ENCODE measurements at regions not wholly inside any gene's neighbourhood (a gene's known extent, or its start where the extent isn't known, plus 50 kb on each side); places are given as distances from the start of the nearest gene placed in this dataset.

- Mint-ChIP-seq H3K4me1 (ENCODE audit: low read depth) (no peaks in the 10 kb centered on the region), H3K4me3 (ENCODE audit: low read depth) (no peak overlapping the region), H3K9me3 (ENCODE audit: low read depth) (peaks cover 12% of the 10 kb centered on the region), H3K27me3 (no peaks in the 10 kb centered on the region), H3K36me3 (ENCODE audit: insufficient read depth) (no peaks in the 10 kb centered on the region), H3K27ac (no peak overlapping the region)
- DNase-seq (ENCODE audit: low spot score, unreplicated experiment) = no peak
- TF ChIP-seq, protein P1, sequence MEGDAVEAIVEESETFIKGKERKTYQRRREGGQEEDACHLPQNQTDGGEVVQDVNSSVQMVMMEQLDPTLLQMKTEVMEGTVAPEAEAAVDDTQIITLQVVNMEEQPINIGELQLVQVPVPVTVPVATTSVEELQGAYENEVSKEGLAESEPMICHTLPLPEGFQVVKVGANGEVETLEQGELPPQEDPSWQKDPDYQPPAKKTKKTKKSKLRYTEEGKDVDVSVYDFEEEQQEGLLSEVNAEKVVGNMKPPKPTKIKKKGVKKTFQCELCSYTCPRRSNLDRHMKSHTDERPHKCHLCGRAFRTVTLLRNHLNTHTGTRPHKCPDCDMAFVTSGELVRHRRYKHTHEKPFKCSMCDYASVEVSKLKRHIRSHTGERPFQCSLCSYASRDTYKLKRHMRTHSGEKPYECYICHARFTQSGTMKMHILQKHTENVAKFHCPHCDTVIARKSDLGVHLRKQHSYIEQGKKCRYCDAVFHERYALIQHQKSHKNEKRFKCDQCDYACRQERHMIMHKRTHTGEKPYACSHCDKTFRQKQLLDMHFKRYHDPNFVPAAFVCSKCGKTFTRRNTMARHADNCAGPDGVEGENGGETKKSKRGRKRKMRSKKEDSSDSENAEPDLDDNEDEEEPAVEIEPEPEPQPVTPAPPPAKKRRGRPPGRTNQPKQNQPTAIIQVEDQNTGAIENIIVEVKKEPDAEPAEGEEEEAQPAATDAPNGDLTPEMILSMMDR (IDR thresholded peaks at IDR 0.05; ENCODE audit: unreplicated experiment) = no peak
Observed at GRCh38 chr4:101710806-101711205, 79.7 kb upstream of the BANK1 start.

DNA sequence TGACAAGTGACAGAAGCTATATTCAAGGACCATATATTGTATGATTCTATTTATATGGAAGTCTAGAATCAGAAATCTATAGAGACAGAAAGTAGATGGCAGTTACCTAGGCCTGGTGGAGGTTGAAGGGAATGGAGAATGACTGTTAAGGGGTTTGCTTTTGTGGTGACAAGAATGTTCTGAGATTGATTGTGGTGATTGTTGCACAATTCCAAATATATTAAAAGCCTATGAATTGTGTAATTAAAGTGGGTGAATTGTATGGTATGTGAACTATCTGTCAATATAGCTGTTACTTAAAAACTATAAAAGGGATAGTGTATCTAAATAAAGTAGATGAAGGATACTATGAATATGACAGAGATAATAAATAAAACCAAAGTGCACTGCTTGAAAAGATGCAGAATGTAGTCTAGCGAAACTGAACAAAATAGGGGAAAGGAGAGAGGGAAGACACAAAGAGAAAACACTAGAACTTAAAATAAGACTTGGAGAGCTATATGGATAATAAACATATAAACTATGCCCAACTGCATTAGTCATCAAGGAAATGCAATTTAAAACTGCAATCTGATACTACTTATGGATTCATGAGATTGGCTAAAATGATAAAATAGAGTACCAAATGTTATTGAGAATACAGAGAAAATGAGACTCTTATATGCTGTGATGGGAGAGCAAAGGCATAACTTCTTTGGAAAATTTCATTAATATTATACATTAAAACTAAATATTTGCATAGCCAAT is 82.1 kb upstream of the BANK1 start:
- TF ChIP-seq, protein P1 (IDR thresholded peaks at IDR 0.05; ENCODE audit: unreplicated experiment) = no peak
- Mint-ChIP-seq H3K4me3 (ENCODE audit: low read depth) (no peak overlapping the region), H3K36me3 (ENCODE audit: insufficient read depth) (no peaks in the 10 kb centered on the region), H3K27ac (no peak overlapping the region), H3K9me3 (ENCODE audit: low read depth) (peaks cover 9% of the 10 kb centered on the region), H3K4me1 (ENCODE audit: low read depth) (no peaks in the 10 kb centered on the region), H3K27me3 (no peaks in the 10 kb centered on the region)
- DNase-seq (ENCODE audit: low spot score, unreplicated experiment) = no peak

DNA sequence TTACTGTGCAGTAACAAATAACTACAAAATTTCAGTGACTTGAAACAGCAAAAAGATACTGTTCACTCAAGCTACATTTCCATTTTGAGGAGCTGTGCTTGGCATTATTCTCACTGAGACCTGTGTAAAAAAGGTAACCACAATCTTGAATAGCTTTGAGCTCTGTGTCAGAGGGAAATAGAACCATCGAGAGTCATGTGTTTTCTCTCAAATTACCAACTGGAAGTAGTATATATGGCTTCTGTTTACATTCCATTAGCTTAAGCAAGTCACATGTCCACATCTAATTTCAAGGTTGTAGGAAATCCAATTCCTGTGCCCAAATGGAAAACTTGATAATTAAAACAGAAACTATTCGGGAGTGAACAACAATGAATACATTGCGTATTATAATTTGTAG is 82.9 kb upstream of the BANK1 start:
- Mint-ChIP-seq H3K27me3 (no peaks in the 10 kb centered on the region), H3K36me3 (ENCODE audit: insufficient read depth) (no peaks in the 10 kb centered on the region), H3K9me3 (ENCODE audit: low read depth) (peaks cover 9% of the 10 kb centered on the region), H3K4me3 (ENCODE audit: low read depth) (no peak overlapping the region), H3K4me1 (ENCODE audit: low read depth) (no peaks in the 10 kb centered on the region), H3K27ac (no peak overlapping the region)
- no peak for DNase-seq (ENCODE audit: low spot score, unreplicated experiment)
- TF ChIP-seq, protein P1 (IDR thresholded peaks at IDR 0.05; ENCODE audit: unreplicated experiment) = no peak

DNA sequence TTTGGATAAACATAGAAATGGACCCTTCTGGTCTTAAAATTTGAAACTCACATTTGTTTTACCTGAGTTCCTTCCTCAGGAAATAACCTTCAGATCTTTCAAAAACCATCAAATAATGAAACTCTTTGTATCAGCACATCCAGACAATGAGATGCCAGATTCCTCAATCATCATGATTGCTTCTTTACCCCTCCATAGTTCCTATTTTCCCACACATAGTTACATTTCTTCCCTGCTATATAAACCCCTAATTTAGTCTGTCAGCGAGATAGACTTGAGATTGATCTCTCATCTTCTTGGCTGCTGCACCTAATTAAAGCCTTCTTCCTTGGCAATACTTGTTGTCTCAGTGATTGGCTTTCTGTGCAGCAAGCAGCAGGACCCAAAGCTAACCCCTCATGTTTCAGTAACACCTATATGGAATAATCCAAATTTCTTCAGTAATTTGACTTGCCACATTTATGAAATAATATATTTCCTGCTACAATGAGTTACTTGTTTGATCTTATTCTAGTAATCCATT is 83.9 kb upstream of the BANK1 start:
- Mint-ChIP-seq H3K27ac (no peak overlapping the region), H3K36me3 (ENCODE audit: insufficient read depth) (no peaks in the 10 kb centered on the region), H3K4me1 (ENCODE audit: low read depth) (no peaks in the 10 kb centered on the region), H3K9me3 (ENCODE audit: low read depth) (peaks cover 9% of the 10 kb centered on the region), H3K4me3 (ENCODE audit: low read depth) (no peak overlapping the region), H3K27me3 (no peaks in the 10 kb centered on the region)
- DNase-seq (ENCODE audit: low spot score, unreplicated experiment) = no peak
- TF ChIP-seq, protein P1 (IDR thresholded peaks at IDR 0.05; ENCODE audit: unreplicated experiment) = no peak

DNA sequence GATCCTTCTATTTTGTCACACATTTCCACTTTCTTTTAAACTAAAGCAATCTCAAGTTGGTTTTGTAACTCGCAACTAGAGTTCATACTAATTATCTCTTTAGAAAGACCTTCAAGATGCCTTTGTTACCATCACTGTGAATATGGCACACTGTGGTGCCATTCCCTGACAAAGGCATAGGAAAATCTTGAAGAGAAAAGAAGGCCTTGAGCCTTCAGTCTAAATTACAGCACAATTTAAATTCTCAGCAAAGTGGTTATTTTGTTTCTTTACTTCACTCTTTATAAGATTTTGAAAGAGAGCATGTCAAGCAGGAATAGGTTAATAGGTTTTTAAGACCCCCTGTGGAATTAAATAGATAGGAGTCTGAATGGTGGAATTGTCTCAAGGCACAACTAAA is 89.0 kb upstream of the BANK1 start:
- Mint-ChIP-seq H3K4me1 (ENCODE audit: low read depth) (peaks cover 9% of the 10 kb centered on the region), H3K4me3 (ENCODE audit: low read depth) (no peak overlapping the region), H3K36me3 (ENCODE audit: insufficient read depth) (no peaks in the 10 kb centered on the region), H3K9me3 (ENCODE audit: low read depth) (peaks cover 6% of the 10 kb centered on the region), H3K27ac (no peak overlapping the region), H3K27me3 (no peaks in the 10 kb centered on the region)
- no peak for DNase-seq (ENCODE audit: low spot score, unreplicated experiment)
- TF ChIP-seq, protein P1 (IDR thresholded peaks at IDR 0.05; ENCODE audit: unreplicated experiment) = no peak

Data from progenitor cell of endocrine pancreas (in vitro differentiated cells).